Fibroblast of gingiva (primary cell): ENCODE measurements at regions not wholly inside any gene's neighbourhood (a gene's known extent, or its start where the extent isn't known, plus 50 kb on each side); places are given as distances from the start of the nearest gene placed in this dataset.

Source experiments
- DNase-seq: peaks from one replicate; pipeline ENCODE4 v3.0.0-alpha.2; 2011; ENCODE audit warnings: low read depth

GRCh38 chr13:106963151-106963550, 395.2 kb upstream of the ARGLU1 start:
- DNase-seq, result no peak

GRCh38 chr13:106961651-106962050, 393.7 kb upstream of the ARGLU1 start:
- DNase-seq, result no peak

DNA sequence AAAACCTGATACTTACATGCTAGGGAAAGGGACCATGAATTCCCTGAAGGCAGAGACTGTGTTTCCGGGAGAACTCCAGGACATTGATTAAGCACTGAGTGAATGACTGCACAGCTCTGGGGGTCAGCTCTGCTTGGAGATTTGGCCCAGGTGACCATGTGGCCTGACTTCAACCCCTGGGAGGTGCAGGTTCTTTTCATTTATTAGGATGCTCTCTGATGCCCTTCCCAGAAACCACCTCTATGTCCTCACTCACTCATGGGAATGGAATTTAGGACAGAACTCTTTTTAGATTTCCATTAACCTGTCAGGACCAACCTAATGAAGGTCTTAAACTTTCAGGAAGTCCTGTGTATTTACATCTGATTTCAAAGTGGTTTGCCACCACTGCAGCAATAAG, 393.3 kb upstream of the ARGLU1 start:
- DNase-seq, result no peak

GRCh38 chr13:106958621-106959048, 390.7 kb upstream of the ARGLU1 start:
- DNase-seq, result no peak

DNA sequence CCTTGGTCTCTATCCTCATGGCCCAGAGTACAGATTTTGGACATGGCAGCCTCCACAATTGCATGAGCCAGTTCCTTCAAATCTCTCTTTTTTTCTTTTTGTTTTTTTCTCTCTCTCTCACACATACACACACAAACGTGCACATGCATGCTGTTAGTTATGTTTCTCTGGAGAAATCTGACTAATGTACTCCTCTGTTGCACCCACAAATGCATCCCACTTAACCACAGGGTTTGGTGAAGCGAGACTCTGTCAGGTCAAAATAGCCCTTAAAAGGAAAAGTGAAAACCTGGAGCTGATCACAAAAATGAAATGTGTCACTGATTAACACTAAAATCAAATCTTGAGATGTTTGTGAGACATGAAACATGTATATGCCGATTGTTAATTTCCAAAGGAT, 374.6 kb upstream of the ARGLU1 start:
- no peak for DNase-seq

GRCh38 chr13:106941779-106942178, 373.8 kb upstream of the ARGLU1 start:
- no peak for DNase-seq

DNA sequence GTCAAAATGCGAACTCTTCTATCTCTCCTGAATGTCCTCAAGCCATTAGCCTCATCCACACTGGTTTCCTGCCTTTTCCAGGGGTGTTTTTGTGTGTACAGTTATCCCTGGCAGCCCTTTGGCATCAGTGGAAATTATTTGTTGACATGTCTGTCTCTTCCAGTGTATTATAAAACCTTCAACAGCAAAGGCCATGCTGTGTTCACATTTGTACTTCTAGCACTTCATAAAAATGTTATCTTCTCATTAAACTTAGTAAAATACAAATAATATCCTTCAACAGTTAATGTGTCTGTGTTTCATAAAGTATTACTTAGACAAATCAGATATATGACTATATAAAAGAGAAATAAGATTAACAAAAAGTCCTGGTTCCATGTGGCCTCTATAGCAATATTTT, 359.5 kb upstream of the ARGLU1 start:
- no peak for DNase-seq

GRCh38 chr13:106922384-106922783, 354.4 kb upstream of the ARGLU1 start:
- no peak for DNase-seq

DNA sequence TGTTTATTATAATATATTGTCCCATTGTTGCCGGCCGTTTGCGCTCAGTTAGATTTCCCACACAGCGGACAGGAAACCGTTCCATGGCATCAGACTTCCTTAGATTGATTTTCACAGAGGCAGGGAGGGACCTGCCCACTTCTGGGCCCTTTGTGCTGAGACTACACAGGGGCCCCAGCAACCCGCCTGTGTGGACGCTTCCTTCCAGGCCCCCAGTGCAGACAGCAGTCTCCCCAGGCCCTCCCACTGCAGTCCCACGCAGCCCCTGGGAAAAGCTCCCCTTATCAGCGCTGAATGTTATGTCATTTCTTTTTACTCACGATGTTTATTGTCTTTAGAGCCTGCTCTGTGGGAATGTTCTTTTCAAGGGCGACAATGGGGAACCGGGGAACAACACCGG, 351.7 kb upstream of the ARGLU1 start:
- no peak for DNase-seq

- DNase-seq, result no peak
These were observed 351.2 kb upstream of the ARGLU1 start for GRCh38 chr13:106919133-106919532.

DNA sequence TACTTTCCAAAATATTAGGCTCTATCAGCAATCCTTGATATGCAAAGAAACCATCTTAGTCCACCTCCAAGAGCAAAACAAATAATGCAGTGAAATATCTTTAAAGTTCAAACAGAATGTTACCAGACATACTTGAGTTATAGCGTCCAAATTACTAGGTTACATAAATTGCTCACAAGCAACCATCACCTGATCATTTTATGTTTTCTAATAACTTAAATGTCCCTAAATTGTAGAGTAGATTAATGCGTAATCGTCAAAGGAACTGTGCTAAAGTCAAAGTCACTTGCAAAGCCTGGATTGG, 350.6 kb upstream of the ARGLU1 start:
- no peak for DNase-seq

- DNase-seq, result peak; percentile 58
These were observed 350.0 kb upstream of the ARGLU1 start for GRCh38 chr13:106917673-106918556.

GRCh38 chr13:106917024-106917571, 349.2 kb upstream of the ARGLU1 start:
- DNase-seq, result no peak

- peak; percentile 7 for DNase-seq
These were observed 348.5 kb upstream of the ARGLU1 start for GRCh38 chr13:106916329-106916976.

GRCh38 chr13:106915146-106915545, 347.2 kb upstream of the ARGLU1 start:
- no peak for DNase-seq

- no peak for DNase-seq
These were observed 343.7 kb upstream of the ARGLU1 start for GRCh38 chr13:106911627-106912026.

- no peak for DNase-seq
These were observed 343.1 kb upstream of the ARGLU1 start for GRCh38 chr13:106911020-106911419.

DNA sequence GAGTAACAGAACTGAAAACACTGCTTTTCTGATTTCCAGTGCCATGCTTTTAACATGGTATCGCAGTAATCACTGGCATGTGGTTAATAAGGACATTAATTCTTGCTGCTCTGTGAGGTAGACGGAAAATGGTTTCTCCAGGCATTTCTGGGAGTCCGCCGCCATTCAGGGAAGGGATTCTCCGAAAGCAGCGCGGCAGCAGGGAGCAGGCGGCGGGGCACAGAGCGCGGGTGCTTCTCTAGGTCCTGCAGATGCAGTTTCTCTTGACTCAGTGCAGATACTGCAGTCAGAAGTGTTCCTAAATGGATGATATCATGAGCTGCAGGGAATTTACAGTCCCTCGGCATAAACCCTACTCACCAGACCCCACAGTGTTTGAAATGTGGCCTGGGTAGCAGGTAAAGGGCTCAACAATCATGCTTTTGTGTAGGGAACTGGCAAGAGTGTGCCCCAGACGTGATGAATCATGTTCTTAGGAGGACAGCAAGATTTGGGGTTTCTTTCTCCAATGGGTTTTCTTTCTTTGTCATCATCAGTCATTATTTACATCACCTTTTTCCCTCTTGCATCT, 338.6 kb upstream of the ARGLU1 start:
- no peak for DNase-seq

GRCh38 chr13:106905380-106906162, 337.6 kb upstream of the ARGLU1 start:
- DNase-seq, result no peak

GRCh38 chr13:106899442-106899841, 331.5 kb upstream of the ARGLU1 start:
- no peak for DNase-seq

DNA sequence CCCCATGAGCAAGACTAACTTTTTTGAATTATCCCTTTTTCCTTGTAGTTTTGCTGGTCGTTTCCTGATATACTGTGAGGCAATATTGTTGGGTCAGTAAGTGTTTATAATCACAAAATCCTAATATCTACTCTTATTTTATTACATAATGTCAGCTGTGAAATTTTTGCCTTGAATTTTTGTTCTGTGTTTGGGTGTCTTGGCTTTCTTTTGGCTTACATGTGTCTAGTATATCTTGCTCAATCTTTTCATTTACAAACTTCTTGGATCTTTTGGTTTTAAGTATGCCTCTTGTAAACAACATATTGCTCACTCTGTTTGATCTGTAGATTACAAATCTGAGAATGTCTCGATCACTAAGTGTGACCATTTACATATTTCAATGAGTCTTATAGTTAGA, 330.3 kb upstream of the ARGLU1 start:
- no peak for DNase-seq

- no peak for DNase-seq
These were observed 320.2 kb upstream of the ARGLU1 start for GRCh38 chr13:106888148-106888547.
